Astrocyte of the hippocampus (primary cell): ENCODE measurements at regions not wholly inside any gene's neighbourhood (a gene's known extent, or its start where the extent isn't known, plus 50 kb on each side); places are given as distances from the start of the nearest gene placed in this dataset.
A peak's percentile ranks its signal among the peaks of the same experiment; 100 is the strongest.

Experiments used
- DNase-seq: peaks from one replicate; pipeline ENCODE4 v3.0.0; 2011; ENCODE audit warnings: low read depth, low spot score

DNA sequence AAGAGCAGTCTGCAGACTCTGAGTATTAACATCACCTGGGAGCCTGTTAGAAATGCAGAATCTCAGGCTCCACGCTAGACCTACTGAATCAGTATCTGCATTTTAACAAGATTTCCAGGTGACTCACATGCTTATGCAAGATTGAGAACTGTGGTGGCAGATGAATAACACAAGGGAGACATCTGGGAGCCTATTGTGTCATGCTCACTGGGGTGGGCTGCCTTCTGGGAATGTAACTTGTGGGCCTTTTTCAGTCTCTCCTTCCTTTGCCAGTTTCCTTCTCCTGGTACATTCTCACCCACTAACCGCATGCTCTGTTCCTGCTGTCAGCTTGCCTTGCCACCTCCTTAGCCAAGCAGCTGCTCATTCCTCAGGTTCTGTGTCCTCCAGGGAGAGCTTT lies 176.6 kb upstream of the C9orf72 start:
- peak; percentile 31 for DNase-seq

DNA sequence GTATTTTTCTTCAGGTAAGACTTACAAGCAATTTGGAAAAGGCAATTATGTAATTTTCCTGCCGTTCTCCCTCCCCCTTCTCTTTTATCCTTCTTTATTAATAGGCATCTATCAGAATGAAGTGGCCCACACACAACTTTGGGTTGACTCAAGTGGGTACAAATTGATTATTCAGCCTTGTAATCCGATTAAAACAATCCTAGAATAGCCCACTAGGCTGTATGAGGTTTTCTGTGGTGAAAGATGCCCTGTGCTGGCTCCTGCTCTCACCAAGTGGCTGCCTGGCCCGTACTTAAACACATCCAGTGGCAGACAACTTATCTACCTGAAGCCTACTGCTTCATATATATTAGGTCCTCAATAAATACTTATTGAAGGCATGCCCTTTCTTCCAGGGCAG lies 177.3 kb upstream of the C9orf72 start:
- no peak for DNase-seq

DNA sequence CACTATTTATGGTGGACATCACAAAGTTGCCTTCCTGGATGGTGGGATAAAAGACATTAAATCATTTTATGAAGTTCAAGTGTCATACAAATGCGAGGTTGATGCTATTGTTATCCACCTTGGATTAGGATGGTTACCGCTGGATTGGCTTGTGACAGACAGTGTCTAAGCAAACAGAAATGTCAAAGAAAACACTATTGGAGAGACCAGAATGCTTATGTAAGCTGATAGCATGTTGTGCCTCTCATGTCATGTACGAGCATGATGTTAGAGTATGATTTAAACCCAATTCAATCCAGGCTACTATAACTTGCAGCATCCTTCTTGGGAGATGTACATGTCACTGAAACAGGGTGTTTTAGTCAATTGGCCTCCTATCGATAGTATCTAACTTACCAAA lies 178.8 kb upstream of the C9orf72 start:
- no peak for DNase-seq

DNA sequence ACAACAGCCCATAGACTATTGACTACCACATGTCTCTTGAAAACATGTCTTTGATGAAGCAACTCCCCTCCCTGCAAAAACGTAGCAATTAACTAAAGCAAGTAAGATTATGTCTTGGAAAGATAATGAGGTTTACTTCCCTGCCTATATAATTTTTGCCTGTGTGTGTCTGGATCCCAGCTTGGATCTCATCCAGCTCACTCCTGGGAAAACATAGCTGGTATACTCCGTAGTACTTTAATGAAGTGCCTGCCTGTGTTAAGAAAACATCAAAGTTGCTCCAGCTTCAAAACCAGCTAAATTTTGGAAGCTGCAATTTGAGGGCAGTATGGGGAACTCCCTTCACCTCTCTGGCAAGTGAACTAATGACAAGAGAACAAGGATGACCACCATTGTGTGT lies 182.6 kb upstream of the C9orf72 start:
- DNase-seq: peak; percentile 13

DNA sequence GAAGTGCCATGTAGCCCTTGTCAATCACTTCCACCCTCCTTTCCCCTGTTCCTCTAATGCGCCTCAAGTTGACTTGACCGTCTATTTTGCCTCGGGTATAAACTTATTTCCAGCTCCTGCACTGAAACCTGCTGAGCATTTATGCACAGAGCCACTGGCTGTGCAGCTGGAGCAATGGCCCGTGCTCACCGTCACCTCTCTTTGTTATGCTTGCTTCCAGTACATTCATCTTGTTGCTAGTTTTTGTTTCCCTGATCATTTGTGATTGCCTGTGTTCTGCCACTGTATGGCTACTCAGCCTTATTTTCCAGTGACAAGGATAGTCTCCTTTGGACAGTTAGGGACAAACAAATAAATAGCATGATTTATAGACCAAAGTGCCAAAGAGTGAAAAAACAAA lies 183.1 kb upstream of the C9orf72 start:
- no peak for DNase-seq

DNA sequence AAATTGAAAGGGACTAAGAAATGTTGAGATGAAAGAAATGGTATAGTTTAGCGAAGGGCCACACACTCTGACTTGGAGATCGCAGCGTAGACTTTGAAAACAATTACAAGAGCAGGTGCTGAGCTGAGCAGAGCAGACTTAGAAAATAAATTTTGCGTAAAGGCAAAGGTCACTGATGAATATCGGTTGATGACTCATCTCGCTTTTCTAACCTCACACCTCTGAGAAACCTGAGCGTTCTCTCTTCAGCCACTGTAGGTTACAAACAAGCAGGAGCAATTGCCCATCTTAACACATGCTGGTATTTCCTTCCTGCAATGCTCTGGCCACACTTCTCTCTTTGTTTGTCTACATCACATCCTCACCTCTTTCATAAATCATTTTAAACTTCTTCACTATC lies 190.6 kb upstream of the C9orf72 start:
- DNase-seq: no peak

DNA sequence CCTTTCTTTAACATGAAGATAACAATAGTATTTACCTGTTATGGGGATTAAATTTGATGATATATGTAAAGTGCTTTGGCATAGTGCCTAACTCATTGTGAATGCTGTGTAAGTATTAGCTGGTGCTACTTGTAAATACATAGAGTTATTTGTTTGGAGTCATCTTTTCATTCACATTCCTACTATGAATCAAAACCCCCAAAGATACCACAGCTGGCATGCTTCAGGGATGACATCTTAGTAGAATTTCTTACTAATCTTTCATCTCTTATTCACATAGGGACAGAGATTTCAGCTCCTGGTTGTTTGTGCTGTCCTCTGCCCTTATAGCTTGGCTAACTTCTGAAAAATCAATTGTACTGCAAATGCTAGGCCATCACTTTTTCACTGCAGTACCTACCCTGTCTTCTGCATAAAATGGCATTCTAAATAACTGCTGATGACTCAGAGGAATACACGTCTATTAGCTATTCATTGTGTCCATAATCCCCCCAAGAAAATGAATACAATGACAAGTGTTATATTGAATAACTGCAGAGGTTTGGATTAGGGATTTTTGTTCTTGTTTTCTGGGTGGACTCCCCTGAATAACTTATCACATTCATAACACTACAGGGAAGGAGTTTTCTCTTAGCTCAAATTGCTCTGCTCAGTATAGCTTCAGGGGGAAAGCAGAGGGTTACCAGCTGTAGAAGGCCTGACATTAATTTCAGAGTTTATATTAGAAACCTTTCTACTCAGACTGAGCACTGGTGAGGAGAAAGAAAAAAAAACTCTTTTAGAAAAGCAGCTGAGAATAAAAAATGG lies 192.2 kb upstream of the C9orf72 start:
- peak; percentile 38 for DNase-seq

DNA sequence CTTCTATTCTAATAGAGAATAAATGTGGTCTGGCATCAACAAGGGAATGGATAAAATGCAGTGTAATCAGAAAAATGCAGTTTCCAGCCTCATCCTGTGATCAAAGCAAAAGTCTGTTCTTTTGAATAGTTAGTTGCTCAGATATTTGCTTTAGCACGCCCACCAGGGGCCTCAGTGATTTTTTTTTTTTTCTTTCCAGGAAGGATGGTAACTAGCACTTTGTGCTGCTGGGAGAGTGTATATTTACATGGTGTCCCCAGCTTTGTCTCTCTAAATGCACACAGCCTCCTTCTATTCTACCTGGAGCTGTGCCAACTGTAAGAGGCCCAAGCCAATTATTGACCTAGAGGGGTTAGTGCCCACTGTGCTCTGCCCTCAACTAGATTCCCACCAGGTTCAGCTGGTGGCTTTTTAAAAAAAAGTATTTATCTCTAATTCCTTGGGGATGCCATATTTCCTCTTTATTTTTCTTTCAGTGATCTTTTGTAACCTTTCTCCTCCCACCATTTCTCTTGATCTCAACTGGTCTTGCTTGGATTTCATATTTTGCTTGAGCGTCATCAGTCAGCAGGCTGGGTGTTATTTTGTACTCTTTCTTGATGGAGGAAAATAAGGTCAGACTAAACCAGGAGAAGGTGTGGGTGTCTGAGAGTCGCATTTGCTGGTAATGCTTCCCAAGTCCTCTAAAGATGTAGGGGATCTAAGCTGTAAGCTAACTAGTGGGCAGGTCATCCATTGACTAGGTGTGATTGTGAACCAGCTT lies 193.0 kb upstream of the C9orf72 start:
- DNase-seq: peak; percentile 69

DNA sequence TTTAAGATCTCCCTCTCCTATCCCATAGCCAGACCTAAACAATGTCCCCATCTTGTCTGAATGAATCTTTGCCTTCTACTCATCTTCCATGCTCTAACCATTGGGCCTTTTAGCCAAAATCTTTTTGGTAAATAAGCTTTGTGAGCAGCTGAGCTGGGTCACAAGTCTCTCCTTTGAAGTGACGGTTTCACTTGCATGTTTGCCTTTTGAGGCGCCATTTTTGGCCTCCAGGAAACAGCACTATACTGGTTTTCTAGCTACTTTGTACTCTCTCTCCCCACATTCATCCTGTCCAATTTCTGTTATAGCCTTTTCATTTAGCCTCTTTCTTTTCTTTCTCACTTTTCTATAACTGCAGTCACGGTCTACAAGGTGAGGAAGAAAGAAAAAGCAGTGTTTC lies 195.5 kb upstream of the C9orf72 start:
- no peak for DNase-seq

DNA sequence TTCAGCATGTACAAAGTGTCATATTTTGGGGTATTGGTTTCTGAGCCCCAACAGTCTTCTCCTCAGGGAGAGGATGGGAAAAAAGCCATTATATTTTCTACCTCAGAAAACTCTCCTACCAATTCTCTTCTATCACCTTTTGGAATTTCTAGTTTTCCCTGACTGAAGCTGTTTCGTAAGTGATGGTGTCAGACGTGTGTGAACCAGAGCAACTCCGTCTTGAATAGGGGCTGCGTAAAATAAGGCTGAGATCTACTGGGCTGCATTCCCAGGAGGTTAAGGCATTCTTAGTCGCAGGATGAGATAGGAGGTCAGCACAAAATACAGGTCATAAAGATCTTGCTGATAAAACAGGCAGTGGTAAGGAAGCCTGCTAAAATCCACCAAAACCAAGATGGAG lies 197.3 kb upstream of the C9orf72 start:
- DNase-seq: no peak

DNA sequence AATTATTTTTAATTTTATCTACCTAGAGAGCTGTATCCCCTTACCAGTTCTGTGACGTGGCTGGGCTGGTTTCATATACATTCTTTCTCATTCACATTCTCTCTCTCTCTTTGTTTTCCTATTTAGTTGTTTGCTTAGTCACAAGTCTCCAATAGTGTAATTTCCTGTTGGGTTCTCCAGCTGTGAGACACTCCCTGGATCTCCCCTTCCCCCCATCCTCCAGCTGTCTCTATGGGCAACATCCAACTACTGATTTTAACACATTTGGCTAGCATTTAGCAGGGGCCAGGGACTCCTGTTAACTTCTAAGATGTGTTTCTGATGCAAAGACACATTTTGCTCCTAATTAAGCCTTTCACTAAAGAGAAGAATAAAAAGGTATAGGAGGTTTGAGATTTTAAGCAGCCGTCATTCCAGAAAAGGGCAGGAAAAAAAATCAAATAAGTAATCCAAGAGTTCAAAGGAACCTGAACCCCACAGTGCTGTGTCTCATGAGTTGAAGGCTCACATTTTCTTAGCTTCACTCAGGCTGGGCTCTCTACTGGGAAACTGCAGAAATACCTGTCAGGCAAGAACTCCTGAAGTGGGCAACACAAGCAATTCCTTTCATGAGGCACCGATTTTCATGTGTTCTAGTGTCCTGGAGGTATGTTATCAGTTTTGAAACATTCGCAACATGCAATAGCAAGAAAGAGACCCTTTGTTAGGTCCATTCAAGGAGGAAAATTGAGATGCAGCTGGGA lies 198.7 kb upstream of the C9orf72 start:
- DNase-seq: peak; percentile 25

DNA sequence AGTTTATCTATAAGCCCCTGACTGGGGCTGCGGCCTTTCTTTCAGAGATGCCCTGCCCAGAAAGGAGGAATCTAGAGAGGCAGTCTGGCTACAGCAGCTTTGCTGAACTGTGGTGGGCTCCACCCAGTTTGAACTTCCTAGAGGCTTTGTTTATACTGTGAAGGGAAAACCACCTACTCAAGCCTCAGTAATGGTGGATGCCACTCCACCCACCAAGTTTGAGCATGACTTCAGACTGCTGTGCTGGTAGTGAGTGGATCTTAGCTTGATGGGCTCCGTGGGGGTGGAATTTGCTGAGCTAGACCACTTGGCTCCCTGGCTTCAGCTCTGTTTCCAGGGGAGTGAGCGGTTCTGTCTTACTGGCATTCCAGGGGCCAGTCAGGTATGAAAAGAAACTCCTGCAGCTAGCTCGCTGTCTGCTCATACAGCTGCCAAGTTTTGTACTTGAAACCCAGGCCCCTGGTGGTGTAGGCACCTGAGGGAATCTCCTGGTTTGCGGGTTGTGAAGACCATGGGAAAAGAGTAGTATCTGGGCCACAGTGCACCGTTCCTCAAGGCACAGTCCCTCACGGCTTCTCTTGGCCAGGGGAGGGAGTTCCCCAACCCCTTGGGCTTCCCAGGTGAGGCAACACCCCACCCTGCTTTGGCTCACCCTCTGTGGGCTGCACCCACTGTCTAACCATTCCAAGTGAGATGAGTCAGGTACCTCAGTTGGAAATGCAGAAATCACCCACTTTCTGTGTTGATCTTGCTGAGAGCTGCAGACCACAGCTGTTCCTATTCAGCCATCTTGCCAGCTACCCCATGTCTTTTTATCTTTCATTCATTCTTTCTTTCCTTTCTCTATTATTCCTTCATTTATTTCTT lies 211.8 kb upstream of the C9orf72 start:
- DNase-seq: peak; percentile 13

DNA sequence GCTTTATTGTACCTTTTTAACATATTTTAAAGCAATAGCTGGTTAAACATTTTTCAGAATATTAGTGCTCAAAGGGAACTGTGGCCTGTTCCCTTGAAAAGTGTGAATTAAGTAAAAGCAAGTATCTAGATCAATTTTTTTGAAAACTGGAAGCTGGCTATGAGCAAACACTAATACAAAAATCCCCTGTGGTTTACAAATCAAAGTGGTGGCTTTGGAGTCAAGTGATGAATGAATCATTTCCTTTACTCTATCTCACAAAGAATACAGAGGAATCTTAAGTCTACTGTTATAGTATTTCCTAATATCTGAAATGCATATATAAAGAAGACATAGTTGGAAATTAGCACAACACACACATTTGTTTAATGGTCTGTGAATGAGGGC lies 212.4 kb upstream of the C9orf72 start:
- peak; percentile 32 for DNase-seq

DNA sequence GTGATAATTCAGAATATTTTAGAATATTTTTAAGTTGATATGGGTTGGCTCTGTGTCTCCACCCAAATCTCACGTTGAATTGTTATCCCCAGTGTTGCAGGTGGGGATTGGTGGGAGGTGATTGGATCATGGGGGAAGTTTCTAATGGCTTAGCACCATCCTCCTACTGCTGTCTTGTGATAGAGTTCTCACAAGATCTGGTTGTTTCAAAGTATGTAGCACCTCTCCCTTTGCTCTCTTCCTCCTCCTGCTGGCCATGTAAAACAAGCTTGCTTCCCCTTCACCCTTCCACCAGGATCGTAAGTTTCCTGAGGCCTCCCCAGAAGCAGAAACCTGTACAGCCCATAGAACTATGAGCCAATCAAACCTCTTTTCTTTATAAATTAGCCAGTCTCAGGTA lies 214.6 kb upstream of the C9orf72 start:
- DNase-seq: no peak

DNA sequence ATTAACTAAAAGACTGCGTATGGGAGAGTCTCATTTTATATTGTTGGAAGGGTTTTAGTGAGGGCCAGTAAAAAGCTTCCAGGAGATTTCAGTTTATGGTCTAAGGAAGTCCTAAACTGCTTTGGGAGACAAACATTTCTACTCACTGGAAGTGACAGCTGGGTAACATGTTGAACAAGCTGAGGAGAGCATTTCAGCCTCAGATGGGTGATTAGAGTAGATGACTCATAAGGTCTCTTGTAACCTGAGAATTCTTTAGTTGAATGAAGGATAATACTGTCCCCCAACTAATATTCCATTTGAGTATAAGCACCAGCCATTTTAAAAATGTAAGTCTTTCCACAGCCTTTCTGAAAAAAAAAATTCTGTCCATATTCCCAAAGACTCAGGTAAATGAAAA lies 218.0 kb upstream of the C9orf72 start:
- peak; percentile 25 for DNase-seq

DNA sequence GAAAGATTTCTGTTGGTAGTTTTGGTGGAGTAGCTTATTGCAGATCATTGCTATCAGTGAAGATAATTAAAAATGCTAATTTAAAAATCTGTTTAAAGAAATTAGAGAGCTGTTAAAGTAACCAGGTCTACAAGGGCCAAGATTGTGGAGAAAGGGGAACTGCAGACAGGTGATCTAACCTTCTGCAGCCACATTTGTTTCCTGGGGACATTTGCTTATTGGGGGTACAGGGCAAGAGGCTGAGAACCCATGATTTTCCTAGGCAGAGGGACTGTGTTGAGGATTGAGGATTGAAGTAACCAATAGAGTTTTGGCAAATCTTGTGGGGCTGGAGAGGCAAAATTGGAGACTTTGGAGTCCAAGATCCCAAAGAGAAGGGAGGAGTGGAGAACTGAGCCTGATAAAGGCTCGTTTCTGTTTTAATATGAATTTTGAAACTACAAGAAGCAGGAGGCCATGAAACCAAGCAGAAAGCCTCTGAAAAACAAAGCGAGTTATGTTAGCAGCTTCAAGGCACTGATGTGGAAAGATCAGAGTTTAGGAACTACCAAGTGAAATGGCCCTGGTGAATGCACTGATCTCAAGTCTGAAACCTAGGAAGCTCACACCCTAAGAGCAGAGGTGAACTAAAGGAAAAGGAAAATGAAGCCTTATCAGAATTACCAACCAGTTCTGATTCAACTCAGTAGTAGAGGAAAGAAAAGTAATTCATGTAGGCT lies 219.8 kb upstream of the C9orf72 start:
- no peak for DNase-seq

DNA sequence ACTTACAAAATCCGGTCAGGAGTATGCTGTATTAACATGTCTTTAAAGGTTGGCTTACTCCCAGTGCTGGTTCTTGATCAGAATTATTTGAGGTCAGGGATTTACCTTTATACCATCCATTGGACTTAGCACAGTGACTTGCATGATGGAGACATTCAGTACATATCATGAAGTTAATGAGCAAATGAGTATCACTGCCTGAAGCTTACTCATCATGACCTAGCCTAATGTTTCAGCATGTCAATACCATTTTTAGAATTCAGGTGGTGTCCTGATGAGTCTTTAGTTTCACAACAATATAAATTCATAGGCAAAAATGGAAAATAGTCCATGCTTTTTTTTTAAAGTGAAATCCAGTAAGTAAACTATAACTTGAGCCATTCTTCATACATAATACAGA lies 226.0 kb upstream of the C9orf72 start:
- DNase-seq: no peak

DNA sequence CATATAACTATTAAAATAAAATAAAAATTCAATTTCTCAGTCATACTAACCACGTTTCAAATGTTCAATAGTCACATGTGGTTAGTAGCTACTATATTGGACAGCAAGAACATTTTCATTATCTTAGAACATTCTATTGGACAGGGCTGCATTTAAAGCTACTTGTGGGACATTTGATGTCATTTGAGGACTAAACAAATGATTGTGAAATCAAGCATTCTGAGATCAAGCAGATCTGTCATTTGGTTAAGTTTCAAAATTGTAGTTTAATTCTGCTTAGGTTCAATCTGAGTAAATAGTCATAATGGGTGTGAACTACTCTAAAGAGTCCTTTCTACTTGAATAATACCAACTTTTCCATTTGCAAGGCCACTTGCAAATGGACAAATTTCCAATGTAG lies 226.9 kb upstream of the C9orf72 start:
- DNase-seq: no peak

DNA sequence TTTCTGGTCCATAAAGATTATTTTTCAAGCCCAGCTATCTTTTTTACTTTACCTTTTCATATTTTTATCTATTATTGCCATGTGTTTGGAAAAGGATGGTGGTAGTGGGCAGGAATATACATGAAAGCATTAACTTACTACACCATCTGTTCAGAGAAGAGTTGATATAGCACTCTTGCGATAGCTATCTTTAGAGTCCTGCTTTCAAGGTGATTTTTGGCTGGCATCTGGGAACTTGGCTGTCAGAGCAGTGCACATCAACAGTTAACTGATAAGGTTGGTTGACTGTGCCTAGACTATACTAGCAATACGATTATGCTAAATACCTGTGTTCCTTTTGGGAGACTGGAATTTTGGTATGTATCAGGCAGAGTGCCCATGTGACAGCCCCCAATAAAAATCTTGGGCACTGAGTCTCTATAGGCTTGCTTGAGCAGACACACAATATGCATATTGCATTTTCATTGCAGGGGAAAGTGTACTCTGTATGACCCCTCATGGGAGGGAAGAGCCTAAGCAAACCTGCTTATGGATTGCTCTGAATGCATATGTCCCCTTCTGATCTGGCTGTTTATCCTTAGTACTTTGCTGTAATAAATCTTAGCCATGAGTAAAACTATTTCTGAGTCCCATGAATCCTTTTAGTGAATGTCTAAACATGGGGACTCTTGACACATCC lies 227.6 kb upstream of the C9orf72 start:
- DNase-seq: no peak

DNA sequence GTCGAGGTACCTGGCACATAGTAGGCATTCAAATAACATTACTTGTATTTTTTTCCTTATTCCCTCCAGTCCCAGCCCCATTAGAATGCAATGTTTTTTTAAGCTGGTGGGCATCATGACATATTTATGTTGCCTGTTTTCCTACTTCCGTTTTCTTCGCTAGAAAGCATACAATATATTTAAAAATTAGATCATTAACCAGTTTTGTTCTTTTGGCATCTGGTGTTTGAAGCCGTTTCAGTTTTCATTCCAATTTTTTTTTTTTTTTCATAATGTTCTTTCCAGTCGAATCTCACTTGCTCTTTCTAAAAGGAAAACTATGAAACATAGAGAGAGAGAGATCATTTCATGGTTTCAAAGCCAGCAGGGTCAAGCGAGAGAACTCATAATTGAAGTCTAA lies 228.3 kb upstream of the C9orf72 start:
- DNase-seq: no peak
